ENCODE measurements at regions not wholly inside any gene's neighbourhood (a gene's known extent, or its start where the extent isn't known, plus 50 kb on each side); places are given as distances from the start of the nearest gene placed in this dataset.

DNA sequence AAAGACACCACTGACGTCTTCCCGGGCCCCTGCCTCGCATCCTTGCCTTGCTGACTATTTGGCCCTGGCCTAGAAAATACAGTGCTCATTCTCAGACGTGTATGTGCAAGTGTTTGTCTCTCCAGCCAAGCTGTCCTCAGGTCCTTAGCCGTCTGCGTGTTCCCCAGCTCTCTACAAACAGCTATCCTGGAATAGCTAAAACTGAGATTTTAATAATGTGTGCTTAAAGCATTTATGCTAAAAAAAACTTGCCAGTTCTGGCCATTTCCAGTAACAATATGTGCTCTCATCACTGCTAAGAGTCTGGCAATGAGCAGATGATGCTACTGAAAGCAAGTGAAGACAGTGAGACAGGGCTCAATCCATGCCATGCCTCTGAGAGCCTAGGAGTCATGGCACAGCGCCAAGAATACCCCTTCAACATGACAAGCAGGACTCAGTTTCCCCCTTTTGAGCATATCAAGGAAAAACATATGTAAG lies 55.7 kb downstream of the IRF2BP2 start:
- TF ChIP-seq ZFX (IDR thresholded peaks at IDR 0.05; ENCODE audit: borderline replicate concordance) = no peak
- TF ChIP-seq, protein P1, sequence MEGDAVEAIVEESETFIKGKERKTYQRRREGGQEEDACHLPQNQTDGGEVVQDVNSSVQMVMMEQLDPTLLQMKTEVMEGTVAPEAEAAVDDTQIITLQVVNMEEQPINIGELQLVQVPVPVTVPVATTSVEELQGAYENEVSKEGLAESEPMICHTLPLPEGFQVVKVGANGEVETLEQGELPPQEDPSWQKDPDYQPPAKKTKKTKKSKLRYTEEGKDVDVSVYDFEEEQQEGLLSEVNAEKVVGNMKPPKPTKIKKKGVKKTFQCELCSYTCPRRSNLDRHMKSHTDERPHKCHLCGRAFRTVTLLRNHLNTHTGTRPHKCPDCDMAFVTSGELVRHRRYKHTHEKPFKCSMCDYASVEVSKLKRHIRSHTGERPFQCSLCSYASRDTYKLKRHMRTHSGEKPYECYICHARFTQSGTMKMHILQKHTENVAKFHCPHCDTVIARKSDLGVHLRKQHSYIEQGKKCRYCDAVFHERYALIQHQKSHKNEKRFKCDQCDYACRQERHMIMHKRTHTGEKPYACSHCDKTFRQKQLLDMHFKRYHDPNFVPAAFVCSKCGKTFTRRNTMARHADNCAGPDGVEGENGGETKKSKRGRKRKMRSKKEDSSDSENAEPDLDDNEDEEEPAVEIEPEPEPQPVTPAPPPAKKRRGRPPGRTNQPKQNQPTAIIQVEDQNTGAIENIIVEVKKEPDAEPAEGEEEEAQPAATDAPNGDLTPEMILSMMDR (IDR thresholded peaks at IDR 0.05) = no peak
- H3K27ac ChIP-seq = no peak overlapping the region

DNA sequence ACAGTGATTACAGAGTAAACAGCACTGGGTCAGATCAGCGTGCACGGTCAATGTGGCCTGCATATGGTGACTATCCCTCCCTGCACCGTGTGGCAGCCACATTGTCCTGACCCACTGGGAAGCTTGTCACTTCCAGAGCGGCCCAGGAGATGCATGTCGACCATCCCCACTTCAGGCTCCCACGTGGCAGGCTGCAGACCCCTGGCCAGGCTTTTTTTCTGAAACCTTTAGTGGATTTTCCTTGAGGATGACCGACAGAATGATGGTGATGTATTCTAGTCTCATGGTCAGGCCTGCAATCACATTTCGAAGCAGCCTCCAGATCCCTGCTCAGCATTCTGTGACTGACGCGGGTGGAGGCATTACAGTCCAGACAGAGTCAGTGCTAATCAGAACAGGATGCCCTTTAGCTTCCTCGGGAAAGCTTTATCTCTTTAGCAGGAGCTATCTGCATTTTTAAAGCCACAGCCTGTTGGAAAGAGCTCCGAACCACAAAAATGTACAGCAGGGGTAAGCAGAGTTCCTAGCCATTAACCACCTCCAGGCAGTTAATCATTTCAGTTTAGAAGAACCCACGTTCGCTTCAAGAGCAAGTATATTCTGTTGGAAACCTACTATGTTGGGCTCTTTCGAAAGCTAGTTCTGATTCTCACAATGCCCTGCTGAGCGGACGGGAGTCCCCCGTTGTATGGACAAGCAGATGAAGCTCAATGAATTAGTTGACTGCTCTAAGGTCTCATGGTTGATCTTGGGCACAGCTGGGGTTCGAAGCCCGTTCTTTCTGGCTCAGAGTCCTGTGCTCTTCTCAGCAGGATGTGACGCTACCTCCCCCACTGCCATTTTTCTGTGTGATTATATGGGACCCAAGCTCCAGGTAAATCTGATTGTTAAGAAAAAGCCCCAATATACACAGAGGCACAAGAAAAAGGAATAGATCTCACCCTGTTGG lies 56.5 kb downstream of the IRF2BP2 start:
- TF ChIP-seq, protein P1 (IDR thresholded peaks at IDR 0.05) = no peak
- TF ChIP-seq ZFX (IDR thresholded peaks at IDR 0.05; ENCODE audit: borderline replicate concordance) = no peak
- no peak overlapping the region for H3K27ac ChIP-seq

DNA sequence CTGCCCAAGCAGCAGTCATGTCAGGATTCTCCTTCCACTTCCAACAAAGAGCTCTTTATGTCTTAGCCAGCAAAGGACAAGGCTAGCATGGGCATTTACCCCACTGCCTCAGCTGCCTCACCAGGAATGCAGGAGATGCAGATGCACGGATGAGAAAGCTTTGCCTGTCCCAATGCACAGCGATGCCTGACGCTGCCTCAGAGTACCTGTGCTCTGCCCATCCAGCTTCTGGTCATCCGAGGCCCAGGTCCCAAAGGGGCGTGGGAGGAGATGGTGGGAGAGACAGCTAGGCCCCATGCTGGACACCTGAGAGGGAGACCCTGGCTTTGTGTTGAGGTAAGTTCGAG lies 59.0 kb downstream of the IRF2BP2 start:
- TF ChIP-seq, protein P1 (IDR thresholded peaks at IDR 0.05) = no peak
- no peak for TF ChIP-seq ZFX (IDR thresholded peaks at IDR 0.05; ENCODE audit: borderline replicate concordance)
- no peak overlapping the region for H3K27ac ChIP-seq

DNA sequence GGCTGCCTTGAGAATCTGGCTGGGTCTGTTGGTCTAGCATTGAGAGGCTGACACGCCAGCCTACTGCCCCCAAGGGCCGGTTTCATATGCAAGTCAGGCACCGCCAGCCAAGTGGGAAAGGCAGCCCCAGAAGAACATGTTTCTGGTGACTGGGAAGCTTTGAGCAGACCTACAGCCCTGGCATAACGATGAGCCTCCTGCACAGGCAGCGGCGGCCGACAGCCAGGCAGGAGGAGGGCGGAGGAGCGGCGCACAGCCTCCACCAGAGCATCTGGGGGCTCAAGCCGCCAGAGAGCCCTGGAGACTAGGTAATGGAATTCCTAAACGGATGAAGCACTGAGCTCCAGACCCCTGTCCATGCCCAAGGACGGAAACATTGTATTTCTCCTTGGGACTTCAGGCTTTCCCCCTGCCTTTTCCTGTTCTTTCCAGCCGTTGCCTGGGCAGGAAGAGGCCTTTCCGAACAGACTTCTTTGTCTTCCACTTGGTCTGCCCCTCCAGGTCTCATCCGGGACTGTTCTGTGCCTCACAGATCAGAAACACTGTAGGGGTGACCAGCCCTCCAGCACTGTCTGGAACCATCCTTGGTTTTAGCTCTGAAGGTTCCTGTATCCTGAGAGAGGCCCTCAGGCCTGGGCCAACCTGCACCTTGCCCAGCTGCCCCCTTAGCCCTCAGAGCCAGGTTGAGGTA lies 59.5 kb downstream of the IRF2BP2 start:
- TF ChIP-seq ZFX (IDR thresholded peaks at IDR 0.05; ENCODE audit: borderline replicate concordance) = no peak
- TF ChIP-seq, protein P1 (IDR thresholded peaks at IDR 0.05) = no peak
- H3K27ac ChIP-seq = no peak overlapping the region

DNA sequence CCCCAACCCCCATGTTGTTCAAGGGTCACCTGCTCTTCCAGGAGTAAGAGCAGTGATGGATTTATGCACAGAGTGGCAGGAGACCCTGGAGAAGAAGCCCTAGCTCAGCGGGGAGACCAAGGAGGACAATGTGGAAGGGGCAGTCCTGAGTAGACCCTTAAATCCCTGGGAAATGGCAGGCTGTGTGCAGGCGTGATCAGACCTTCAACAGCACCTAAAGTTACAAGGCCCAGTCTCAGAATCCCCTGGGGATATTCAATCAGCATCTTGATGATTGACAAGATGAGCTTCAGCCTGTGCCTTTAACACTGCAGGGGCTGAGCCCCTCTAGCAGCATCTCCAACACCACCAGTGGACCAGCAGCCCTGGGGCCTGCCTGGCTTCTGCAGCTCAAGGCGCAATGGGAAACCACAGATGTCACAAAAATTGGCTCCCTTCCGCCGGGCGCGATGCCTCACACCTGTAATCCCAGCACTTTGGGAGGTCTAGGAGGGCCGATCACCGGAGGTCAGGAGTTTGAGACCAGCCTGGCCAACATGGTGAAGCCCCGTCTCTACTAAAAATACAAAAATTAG lies 60.4 kb downstream of the IRF2BP2 start:
- H3K27ac ChIP-seq = no peak overlapping the region
- TF ChIP-seq, protein P1 (IDR thresholded peaks at IDR 0.05) = no peak
- TF ChIP-seq ZFX (IDR thresholded peaks at IDR 0.05; ENCODE audit: borderline replicate concordance) = no peak

DNA sequence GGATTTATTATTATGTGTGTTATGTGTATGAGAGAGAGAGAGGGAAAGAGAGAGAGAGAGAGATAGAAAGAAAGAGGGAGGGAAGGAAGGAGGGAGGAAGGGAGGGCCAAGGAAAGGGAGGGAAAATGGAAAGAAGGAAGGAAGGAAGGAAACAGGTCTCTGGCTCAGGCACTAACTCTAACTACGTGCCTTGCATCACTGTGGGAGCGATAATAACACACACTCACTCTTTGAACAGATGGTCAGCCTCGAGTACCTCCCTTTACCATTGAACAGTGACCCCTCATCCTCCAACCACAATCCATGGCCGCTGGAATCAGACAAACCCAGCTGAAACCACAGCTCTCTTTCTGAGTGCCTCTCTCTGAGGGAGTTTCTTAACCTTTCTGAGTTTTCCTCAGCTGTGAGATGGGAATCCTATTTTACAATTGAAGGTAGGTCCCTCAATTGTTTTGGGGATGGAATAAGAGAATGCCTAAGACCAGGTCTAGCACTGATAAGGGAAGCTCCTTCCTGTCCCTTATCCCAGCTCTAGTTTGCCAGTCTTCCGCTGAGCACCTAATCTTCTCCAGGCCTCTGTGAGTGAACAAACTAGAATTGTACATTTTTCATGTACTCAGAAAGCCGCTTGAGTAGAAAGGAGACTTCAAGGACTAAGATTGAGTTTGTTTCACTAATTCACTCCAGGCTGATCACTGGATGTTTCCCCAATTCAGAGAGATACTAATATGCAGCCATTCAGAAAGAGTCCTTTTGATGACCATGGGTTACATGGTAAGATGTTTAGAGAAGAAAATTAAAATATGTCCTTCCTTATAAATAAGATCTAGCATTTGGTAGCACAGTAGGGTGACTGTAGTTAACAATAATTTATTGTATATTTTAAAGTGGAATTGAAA lies 62.8 kb downstream of the IRF2BP2 start:
- TF ChIP-seq ZFX (IDR thresholded peaks at IDR 0.05; ENCODE audit: borderline replicate concordance) = no peak
- TF ChIP-seq, protein P1 (IDR thresholded peaks at IDR 0.05) = no peak

More for the DNA sequence above, 62.8 kb downstream of the IRF2BP2 start:
- H3K27ac ChIP-seq = no peak overlapping the region

Data from 22Rv1 (cell line).